Peyer's patch (tissue), 4 donors: ENCODE measurements at regions not wholly inside any gene's neighbourhood (a gene's known extent, or its start where the extent isn't known, plus 50 kb on each side); places are given as distances from the start of the nearest gene placed in this dataset.

Experiments
- DNase-seq, 3 donors: peaks; one replicate each; pipeline ENCODE4 v3.0.0-alpha.2; 2017 to 2019
- H3K27ac ChIP-seq, 4 donors: fragments of 200-600 bp; sonication (generic); one replicate each; pipeline ENCODE4 v1.5.1; 2016 to 2019
- H3K27me3 ChIP-seq, 2 donors: fragments of 200-600 bp; sonication (generic); one replicate each; pipeline ENCODE4 v1.5.1; 2019
- H3K36me3 ChIP-seq, 3 donors: fragments of 200-600 bp; sonication (generic); one replicate each; pipeline ENCODE4 v1.5.1; 2016 to 2019
- H3K4me1 ChIP-seq, 4 donors: fragments of 200-600 bp; sonication (generic); one replicate each; pipeline ENCODE4 v1.5.1; 2016 to 2019
- H3K4me3 ChIP-seq, 4 donors: fragments of 200-600 bp; sonication (generic); 1 replicate in 3 of 4; 2 replicates in 1 of 4; pipeline ENCODE4 v1.5.1; 2016 to 2019; ENCODE audit warnings: mild to moderate bottlenecking in 1 of 4
- H3K9me3 ChIP-seq, 4 donors: fragments of 200-600 bp; sonication (generic); one replicate each; pipeline ENCODE4 v1.5.1; 2016 to 2019; ENCODE audit warnings: mild to moderate bottlenecking in 1 of 4
- CTCF ChIP-seq, 6 experiments: fragments of 450-650 bp in 4 of 6; fragments of 200-600 bp in 2 of 6; sonication (generic) in 1 of 6; IDR thresholded peaks; one replicate each; pipeline ENCODE4 v1.5.1; 2017 to 2019; ENCODE audit warnings: antibody characterized with exemption in 6 of 6, mild to moderate bottlenecking in 3 of 6, moderate library complexity in 1 of 6
- POLR2A ChIP-seq, 2 donors: fragments of 450-650 bp; IDR thresholded peaks; one replicate each; pipeline ENCODE4 v1.5.1; 2017; ENCODE audit warnings: antibody characterized with exemption in 2 of 2, mild to moderate bottlenecking in 2 of 2, moderate library complexity in 2 of 2

DNA sequence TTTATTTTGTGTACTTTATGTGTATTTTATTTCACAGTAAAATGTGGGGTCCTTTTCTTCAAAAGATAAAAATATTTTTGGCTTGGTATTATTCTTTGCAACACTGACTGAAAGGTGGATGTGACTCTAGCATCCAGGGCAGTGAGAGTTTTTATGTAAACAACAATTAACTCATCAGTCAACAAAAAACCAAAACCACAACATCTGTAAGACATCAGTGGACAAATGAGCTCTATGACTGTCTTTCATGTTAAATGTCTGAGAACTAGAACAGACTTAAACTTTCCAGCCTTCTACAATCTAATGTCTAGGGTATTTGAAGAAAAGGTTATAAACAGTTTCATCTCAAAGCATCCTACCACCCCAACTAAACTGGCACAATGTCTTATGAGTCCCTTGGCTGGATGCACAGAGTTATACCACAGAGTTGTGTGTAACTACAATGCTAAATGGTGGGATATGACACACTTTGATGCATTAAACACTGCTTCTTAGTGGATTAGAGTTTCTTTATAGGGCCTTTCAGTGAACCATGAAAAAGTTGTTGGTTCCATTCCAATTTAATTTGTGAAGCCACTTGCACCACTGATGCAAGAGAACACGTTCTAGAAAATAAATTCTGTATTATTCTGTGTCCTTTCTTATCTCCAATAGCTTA, 544.2 kb upstream of the KLF12 start:
- Histone ChIP-seq H3K4me1 (no peaks in the 10 kb centered on the region), H3K27me3 (no peaks in the 10 kb centered on the region), H3K4me3 (no peak overlapping the region), H3K9me3 (no peaks in the 10 kb centered on the region), H3K27ac (no peak overlapping the region), H3K36me3 (no peaks in the 10 kb centered on the region)
- DNase-seq: no peak
- TF ChIP-seq CTCF (IDR thresholded peaks at IDR 0.05) (no peak), POLR2A (IDR thresholded peaks at IDR 0.05) (no peak)

DNA sequence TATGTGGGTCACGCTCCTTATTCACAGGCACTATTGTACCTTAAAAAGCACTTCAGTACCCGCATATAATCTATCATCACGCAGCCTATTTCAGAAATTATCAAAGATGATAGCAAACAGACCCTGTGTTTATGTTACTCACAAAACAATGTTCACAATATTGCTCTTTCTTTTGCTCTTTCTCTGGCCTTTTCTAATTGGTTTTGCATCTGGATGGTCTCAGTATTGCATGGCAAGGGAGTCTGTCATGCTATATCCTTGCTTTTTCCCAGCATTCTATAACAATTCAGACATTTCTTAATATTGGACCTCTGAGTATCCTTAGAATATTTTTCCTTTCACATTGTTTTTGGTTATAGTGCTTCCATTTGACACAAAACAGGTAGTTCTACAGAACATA, 541.8 kb upstream of the KLF12 start:
- no peak overlapping the region for H3K4me3 ChIP-seq
- no peak overlapping the region for H3K27ac ChIP-seq
- no peaks in the 10 kb centered on the region for H3K4me1 ChIP-seq
- H3K9me3 ChIP-seq: no peaks in the 10 kb centered on the region
- H3K27me3 ChIP-seq: no peaks in the 10 kb centered on the region
- TF ChIP-seq CTCF (IDR thresholded peaks at IDR 0.05) (no peak), POLR2A (IDR thresholded peaks at IDR 0.05) (no peak)
- no peak for DNase-seq
- no peaks in the 10 kb centered on the region for H3K36me3 ChIP-seq

DNA sequence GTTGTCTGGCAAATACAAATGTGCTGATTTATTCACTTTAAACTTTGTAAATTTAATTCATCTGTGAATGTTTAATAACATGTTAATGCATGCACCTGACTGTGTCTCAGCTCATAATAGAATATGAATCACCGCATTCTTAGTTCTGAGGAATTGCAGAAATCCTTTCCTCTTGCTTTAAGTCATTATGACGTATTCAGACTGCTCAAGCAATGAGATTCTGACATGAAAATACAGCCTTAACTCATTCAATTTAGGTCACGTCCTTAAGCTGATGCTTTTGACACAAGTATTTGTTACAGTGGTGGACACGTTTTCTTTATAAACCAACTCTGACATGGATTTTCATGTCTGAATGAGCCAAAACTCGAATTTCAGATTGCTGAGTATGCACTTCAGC, 541.0 kb upstream of the KLF12 start:
- no peak overlapping the region for H3K27ac ChIP-seq
- no peak for DNase-seq
- no peaks in the 10 kb centered on the region for H3K4me1 ChIP-seq
- no peak overlapping the region for H3K4me3 ChIP-seq
- H3K9me3 ChIP-seq: no peaks in the 10 kb centered on the region
- no peak for TF ChIP-seq POLR2A (IDR thresholded peaks at IDR 0.05)
- TF ChIP-seq CTCF (IDR thresholded peaks at IDR 0.05): no peak
- no peaks in the 10 kb centered on the region for H3K36me3 ChIP-seq
- H3K27me3 ChIP-seq: no peaks in the 10 kb centered on the region

DNA sequence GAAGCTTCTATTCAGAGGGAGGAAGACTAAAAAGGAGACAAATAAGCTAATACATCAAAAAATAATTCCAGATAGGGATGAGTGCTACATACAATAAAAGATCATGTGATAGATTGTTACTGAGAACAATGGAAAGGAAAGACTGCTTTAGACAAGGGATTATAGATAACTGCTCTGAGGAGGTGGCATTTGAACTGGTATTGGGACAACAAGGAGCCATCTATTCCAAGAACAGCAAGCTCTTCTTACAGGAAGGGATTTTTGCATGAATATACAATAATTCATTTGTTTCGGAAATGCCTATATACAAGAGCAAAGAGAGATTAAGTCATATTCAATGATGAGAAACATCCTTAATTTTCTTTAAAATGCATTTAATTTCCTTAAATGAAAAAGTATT, 540.5 kb upstream of the KLF12 start:
- Histone ChIP-seq H3K4me3 (no peak overlapping the region), H3K9me3 (no peaks in the 10 kb centered on the region), H3K27me3 (no peaks in the 10 kb centered on the region), H3K4me1 (no peaks in the 10 kb centered on the region), H3K36me3 (no peaks in the 10 kb centered on the region), H3K27ac (no peak overlapping the region)
- no peak for DNase-seq
- TF ChIP-seq POLR2A (IDR thresholded peaks at IDR 0.05) (no peak), CTCF (IDR thresholded peaks at IDR 0.05) (no peak)

GRCh38 chr13:74669149-74669548, 534.9 kb upstream of the KLF12 start:
- Histone ChIP-seq H3K4me1 (no peaks in the 10 kb centered on the region), H3K27me3 (no peaks in the 10 kb centered on the region), H3K27ac (no peak overlapping the region), H3K9me3 (no peaks in the 10 kb centered on the region), H3K4me3 (no peak overlapping the region), H3K36me3 (no peaks in the 10 kb centered on the region)
- no peak for DNase-seq
- TF ChIP-seq CTCF (IDR thresholded peaks at IDR 0.05) (no peak), POLR2A (IDR thresholded peaks at IDR 0.05) (no peak)
